ENCODE measurements at regions not wholly inside any gene's neighbourhood (a gene's known extent, or its start where the extent isn't known, plus 50 kb on each side); places are given as distances from the start of the nearest gene placed in this dataset.

DNA sequence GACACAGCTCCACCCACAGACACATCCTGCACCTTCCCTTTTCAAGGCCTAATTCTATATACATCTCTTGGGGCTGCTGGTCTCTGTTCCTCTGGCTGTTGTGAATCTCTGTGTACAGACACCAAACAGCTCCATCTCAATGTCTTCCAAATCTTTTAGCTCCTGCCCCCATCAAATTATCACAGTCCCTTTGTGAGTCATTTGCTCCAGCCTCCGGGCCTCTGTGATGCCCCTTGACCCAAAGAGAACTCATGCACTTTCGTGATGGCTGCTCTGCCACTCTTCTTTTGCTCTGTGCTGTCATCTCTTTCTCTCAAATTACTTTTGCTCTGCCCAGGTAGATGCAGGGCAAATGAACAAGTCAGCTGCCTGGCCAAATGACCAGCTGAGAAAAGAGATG lies 369.0 kb upstream of the CDIN1 start:
- no peak for DNase-seq

DNA sequence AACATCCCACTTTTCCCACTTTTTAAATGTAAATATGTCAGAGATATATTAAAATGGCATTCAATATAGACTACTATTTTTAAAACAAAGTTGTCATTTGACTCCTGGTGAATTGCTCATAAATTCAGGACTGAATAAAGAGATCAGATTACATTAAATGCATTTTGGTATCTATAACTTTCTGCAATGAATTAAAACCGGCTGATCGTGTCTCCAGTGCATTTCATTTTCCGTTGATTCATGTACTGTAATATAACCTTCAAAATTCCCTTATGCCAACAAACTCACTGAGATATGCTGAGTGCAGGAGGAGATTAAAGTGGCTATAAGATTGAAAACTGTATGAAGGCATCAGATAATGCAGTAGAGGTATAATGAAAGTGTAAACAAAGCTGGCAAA lies 361.1 kb upstream of the CDIN1 start:
- DNase-seq = no peak

DNA sequence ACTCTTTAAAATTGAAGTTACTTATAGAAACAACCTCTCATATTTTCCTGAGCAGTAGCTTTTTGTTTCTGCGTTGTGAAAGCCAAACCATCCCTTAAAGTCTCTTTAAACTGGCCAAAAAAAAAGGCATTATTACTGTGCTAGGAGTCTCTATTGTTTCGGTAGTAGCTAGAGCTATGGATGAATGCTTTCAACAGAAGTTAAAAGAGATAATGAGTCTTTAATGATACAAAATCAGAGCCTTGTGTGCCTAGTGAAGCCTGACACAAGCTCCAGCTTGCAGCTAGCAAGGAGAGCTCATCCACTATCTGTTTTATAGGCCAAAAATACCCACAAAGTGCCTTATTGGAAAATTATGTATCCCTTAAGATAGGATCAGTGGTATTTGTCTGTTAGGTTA lies 360.4 kb upstream of the CDIN1 start:
- no peak for DNase-seq

DNA sequence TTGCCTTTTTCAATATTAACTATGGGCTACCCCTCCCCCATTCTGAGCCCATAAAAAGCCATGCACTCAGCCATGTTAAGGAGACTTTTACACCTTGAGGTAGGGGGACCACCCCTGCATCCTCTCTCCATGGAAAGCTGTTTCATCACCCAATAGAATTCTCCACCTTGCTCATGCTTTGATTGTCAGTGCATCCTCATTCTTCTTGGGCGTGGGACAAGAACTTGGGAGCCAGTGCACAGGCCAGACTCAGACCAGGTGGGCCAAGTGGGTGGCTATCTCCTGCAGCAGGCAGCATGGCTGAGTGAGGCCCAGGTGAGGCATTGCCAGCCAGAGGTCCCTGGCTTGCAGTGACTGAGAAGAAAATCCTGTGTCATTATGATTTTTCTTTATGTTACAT lies 357.4 kb upstream of the CDIN1 start:
- DNase-seq = no peak

DNA sequence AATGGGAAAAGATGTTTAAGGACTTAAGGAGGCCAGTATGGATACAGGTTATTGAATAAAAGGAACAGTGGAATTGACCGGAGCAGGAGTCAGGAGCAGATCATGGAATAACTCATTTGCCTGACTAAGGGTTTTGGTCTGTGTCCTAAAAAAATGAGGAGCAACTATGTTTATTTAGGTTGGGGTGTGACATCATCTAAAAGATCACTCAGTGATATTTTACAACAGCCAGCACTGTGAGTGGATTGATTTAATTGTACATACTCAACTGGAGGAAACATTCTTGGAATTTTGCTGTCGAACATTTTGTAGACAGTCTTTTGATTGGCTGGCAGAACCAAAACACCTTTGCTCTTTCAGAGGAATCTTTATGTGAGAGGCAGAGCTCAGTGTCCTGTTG lies 348.6 kb upstream of the CDIN1 start:
- no peak for DNase-seq

DNA sequence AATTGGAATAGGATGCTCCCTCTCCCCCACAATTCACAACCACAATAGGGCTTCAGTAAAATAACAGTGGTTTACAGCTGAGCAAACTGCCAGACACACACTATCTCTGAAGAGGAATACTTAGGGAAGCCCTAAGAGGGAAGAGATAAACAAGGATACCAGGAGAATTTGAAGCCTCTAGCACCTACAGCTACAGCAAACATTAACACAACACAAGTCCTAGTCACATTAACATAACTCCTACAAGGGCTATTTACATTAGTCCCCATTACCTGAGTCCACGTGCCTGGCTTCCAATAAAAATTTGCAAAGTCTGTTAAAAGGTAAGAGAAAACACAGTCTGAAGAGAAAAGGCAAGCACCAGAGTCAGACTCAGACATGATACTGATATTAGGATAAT lies 346.9 kb upstream of the CDIN1 start:
- DNase-seq = no peak

DNA sequence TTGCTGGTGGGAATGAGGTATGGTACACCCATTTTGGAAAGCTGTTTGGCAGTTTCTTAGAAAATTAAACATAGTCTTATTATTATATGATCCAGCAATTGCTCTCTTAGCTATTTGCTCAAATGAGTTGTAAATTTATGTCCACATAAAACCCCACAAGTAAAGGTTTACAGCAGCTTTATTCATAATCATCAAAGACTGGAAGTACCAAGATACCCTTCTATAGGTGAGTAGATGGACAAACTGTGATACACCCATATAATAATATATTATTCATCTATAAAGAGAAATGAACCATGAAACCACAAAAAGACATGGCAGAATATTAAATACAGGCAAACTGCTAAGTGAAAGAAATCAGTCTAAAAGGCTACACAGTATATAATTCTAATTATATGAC lies 344.7 kb upstream of the CDIN1 start:
- DNase-seq = no peak

DNA sequence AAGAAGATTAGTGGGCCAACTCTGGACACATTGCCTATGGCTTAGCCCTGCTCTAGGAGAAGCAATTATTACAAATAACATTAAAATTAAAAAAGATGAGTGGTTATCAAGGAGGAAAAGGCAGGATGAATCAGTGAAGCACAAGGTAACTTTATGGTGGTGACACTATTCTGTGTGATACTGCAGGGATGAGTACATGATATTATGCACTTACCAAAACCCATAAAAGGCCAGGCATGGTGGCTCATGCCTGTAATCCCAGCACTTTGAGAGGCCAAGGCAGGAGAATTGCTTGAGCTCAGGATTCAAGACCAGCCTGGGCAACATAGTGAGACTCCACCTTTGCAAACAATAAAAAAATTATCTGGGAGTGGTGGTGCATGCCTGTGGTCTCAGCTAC lies 344.3 kb upstream of the CDIN1 start:
- DNase-seq = no peak

DNA sequence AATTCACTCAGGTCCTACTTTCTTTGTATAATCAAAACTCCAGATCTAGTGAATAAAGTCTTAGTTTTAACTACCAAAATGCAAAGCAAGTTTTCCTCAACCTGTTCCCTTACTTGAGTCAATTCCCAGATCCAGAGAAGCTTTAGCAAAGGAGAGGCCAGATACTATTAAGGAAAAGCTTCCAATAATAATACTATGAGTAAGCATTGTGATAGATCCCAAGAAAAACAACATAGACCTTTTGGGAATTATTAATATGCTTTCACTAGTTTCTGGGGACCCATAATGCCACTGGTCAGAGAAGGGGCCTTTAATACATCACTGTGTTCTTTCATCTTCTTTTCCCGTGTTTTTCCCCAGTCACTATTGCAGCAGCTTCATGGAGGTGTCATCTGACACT lies 339.9 kb upstream of the CDIN1 start:
- DNase-seq = no peak

DNA sequence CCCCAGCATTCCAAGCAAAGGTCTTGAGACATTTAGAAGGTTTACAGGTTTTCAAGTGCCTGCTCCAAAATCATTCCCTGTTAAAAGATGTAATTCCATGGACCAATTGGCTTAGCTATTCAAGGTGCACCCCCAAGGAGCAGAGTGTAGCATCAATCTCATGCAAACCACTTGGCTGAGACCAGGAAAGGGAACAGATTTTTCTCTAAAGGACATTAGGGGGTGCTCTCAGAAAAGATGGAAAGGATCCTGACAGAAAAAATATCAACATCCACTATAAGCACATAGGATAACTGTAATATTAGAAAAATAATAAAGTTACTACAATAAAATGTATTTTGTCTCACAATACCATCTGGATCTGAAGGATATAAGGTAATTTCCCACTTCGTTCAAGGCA lies 328.0 kb upstream of the CDIN1 start:
- no peak for DNase-seq

DNA sequence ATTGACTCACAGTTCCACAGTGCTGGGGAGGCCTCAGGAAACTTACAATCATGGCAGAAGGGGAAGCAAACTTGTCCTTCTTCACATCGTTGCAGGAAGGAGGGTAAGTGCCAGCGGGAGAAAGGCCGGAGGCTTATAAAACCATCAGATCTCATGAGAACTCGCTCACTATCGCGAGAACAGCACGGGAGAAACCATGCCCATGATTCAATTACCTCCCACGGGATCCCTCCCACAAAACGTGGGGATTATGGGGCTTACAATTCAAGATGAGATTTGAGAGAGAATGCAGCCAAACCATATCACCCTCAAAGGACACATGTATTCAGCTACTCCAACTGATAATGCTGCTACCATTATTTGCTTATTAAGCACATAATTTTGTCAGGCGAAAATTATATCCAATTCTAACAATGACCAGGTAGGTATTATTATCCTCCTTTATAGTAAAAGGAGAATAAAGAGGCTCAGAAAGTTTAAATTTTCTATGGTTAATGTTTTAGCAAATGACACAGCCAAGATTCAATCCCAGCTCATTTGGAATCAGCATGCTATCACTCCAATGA lies 327.2 kb upstream of the CDIN1 start:
- no peak for DNase-seq

DNA sequence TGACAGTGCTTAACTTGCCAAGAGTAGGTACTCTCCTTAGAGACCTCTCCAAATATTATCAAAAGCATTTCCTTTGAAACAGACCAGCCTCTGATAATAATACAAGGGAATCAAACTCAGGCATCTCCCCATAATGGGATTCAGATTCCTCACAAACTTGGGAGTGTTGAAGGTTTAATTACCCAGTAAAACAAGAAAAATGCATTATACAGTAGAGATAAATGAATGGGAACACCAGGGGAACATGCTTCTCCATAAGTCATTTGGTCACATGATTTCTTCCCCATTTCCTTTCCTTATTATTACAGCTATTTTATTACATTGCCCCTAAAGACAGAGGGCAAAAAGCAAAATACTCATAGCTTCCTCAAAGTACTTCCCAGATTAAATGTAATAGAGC lies 325.0 kb upstream of the CDIN1 start:
- no peak for DNase-seq

DNA sequence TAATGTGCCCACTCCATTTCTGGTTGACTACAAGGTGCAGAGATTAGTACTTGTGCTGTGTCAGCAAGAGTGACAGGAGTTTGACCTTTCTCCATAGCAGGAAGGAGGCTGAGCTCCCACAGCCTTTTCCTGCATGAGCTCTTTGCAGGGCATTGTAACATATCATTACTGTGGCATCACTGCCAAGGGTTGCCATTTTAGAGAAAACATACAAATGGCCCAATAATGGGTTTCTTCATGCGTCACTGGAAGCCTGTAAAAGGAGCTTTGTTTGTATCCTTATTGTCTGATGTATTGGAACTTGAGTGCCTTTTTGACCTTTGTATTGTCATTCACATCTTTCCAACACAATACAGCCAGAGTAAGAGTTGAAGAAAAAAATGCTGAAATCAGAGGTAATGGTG lies 323.0 kb upstream of the CDIN1 start:
- DNase-seq = no peak

DNA sequence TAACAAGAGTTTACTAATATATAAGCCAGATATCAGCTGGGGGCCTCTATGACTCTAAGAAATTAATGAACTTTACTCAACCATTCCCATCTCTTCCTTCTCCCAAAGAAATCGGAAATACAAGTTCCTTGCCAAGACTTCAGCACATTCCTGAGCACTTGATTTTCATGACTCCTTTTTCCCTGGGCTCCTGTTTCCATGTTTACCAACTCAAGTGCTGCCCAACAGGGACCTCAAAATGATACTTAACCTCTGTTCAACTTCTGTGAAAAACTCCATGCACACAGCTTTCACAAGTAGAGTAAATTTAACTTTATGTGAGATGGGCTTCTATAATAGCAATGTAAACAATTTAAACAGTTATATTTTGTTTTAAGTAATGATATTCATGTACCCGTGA lies 315.8 kb upstream of the CDIN1 start:
- no peak for DNase-seq

DNA sequence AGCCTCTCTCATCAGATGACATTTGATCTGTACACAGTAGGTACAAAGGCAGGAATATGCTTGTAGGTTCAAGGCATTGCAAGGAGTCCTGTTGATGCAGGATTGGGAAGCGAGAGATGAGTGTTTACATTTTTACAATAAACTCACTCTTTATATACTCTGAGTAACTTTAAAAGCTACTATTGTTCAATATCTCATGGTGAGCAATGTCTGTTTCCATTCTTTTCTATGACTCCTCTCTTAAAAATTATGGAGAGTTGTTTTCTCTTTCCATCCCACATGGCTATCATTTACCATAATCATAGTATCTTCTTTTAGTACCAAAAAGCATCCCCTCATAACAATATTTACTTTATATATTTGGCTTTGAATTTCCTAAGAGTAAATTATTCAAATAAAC lies 314.0 kb upstream of the CDIN1 start:
- no peak for DNase-seq

DNA sequence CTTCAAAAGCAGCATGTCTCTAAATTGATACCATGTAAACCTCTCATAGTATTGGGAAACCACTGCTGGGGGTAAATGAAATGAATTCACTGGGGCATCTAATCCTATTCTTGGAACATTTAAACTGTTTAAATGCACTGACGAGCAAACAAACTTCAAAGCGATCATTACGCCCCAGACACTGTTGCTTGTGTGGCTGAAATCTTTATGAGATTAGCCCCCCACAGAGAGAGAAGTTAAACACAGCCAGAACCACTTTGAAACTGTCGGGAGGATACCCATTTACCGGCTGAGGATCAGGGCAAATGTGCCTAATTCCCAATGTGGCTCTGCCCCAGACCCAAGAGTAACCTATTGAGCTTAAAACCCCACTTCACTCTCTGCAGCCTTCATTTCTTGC lies 308.4 kb upstream of the CDIN1 start:
- no peak for DNase-seq

DNA sequence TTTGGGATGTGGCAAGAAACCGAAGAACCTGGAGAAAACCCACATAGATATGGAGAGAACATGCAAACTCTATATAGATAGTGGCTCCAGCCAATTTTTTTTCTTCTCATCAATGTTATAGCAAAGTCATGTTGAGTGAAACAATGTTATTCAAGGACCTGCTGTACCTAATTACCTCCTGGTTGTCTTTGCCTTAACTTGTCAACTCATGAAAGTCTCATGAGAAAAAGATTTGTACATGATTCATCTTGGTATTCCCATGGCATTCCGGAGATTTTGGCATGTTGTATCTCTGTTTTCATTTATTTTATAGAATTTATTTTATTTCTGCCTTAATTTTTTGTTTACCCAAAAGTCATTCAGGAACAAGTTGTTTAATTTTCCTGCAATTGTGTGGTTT lies 303.8 kb upstream of the CDIN1 start:
- DNase-seq = no peak

DNA sequence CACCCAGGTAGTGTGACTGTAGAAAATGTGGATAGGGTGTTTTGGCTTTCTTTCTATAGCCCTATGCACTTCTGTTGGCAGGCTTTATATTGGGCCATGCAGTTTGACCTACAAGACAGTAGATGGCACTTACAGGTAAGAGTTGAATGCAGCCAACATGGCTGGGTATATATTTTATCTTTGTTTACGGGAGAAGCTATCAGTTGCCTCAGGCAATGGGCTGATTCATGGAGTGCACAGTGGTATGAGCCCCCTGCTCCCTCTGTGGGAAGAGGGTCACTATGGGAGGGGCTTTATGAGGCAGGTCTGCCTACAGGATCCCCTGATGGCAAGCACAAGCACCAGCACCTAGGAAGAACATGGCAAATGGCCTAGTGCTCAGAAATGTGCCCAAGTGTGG lies 301.2 kb upstream of the CDIN1 start:
- no peak for DNase-seq

DNA sequence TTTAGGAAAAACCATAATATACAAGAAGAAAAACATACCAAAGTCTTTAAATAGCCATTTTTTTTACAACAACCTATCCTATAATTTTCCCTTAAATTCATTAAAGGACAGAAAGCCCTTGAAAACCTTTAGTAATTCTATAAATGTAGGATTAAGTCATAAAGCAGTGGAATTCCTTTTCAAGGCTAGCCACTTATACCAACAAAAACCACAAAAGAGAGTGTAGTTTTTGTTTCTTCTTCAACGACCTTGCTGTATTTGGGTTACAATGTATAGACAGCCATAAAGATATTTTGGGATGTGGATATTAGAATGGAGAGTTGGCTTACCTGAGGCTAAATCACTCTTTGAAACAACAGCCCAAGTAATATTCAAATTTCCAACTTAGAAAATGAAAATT lies 296.6 kb upstream of the CDIN1 start:
- no peak for DNase-seq

DNA sequence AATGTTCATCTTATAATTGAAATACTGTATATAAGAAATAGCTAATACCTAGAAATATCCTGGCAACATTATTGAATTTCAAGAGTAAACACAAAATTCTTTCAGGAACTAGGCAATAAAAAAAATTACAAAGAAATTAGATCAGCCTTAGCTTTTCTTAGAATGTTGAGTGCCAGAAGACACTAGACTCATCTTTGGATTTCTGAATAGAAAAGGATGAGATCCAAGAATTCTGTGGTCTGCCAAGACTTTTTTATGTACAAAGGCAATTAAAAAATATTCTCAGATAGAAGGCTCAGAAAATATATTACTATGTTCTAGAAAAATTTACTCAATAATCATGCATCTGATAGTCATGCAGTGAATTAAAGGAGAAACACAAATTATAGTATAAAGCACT lies 294.5 kb upstream of the CDIN1 start:
- no peak for DNase-seq

DNA sequence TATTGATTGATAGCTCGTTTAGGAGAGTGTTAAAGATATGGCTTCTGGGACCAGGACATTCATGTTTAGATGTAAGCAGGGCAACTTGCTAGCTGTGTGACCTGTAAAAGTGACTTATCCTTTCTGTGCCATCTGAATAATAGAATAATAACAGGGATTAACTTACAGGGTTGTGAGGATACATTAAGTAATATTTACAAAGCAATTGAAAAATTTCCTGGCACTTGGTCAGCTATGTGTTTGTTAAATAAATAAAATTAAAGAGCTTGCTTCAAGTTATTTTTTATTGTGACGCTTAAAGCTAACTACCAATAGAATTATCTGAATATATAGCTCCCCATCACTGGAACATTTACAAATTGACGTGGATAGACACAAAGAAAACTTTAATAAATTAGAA lies 287.9 kb upstream of the CDIN1 start:
- DNase-seq = no peak

DNA sequence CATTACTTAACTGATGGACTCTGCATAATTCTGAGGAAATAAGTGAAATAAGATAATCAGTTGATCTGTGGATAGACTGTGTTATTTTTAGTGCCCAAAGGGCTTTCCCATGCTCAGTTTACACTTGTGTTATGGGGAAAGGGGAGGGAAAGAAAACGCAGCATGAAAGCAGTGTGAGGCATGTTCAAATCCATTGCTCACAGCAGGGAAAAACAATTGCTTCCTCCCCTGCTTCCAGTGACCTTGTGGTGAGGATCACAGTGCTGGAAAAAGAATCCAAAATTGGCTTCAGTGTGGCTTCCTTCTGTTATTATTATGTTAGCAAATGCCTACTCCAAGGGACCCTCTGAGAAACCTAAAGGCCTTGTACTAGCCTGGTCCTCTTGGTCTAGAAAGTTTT lies 285.1 kb upstream of the CDIN1 start:
- no peak for DNase-seq

DNA sequence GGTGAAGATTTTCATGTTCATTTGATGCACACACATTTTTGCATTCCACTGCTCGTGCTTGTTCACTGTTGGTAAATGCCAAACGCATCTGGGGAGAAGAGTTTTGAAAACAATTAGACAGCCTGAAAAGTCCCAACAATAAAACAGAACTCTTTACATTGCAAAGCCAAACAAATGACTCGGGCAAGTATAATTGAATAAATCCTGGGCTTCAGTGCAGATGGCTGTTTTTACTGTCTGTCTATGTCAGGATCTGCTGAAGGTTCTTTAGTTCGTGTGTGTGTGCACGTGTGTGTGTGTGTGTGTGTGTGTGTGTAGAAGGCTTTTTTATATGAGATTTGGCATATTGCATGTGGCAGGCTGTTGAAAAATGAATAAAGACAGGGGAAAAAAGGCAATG lies 277.5 kb upstream of the CDIN1 start:
- DNase-seq = no peak

DNA sequence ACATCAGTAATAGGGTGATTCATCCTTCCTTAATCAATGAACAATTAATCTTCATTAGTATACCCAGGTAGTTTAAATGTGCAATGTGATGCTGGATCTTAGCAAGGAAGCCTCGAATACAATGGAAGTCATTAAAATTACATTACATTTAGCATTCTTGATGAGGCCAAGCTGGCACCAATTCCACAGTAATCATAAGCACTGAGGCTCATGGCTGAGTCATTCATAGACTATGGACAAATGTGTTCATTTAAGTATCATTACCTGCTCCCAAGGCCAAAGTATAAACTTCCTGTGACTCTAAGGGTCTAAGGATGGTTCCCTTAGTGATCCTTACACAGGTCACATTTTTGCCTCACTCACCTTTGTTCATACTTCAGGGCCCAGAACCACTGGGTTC lies 266.4 kb upstream of the CDIN1 start:
- DNase-seq = no peak

DNA sequence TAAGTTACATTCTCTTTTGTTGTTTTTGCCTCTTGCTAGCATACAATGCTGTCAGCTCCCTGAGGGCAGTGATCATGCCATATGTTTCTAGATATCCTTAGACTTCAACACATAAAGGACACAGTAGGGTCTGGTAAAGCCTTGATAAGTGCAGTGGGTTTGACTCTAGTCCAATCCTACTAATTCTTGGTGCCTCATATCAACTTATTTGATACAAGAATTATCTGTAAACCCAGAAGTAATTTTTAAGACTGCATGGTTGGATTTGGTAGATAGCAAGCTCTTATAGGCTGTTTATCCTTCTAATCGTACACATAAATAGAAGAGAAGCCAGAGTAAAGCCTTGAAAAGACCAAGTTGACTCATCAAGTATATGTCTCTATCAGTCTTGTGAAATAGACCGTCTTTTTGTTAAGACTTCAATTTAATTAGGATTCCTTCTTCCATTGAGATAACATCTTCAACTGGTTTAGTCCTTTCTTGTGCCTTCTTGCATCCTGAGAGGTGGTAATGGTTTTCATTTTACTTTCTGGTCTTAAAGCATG lies 265.6 kb upstream of the CDIN1 start:
- no peak for DNase-seq

DNA sequence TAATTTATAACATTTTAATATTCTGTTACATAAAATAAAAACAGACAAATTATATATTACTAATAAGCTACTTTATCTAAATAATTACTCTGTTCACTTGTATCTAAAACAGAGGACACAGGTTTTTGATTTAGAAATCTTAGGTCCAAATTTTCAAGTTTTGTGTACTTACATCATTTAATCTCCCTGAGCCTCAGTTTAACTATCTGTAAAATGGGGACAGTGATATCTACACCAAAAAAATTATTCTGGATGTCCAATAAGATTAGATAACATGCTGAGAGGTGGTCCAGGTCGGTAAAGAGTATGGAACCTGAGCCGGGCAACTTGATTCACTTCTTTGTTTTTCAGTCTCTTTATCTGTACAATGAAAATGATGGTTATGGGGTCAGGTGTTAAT lies 263.8 kb upstream of the CDIN1 start:
- no peak for DNase-seq
